Uterus (tissue), 3 donors: ENCODE measurements at regions not wholly inside any gene's neighbourhood (a gene's known extent, or its start where the extent isn't known, plus 50 kb on each side); places are given as distances from the start of the nearest gene placed in this dataset.

ENCODE experiments used
- DNase-seq, 2 donors: peaks; one replicate each; pipeline ENCODE4 v3.0.0-alpha.2; 2019 to 2020
- H3K27ac ChIP-seq, 2 donors: fragments of 200-600 bp; sonication (generic); 1 replicate in 1 of 2; 2 replicates in 1 of 2; pipeline ENCODE4 v1.5.1; 2016 to 2018
- H3K27me3 ChIP-seq, 2 donors: fragments of 200-600 bp; sonication (generic); one replicate each; pipeline ENCODE4 v1.5.1; 2018 to 2019; ENCODE audit warnings: control low read depth in 1 of 2
- H3K36me3 ChIP-seq, 2 donors: fragments of 200-600 bp; sonication (generic); one replicate each; pipeline ENCODE4 v1.5.1; 2019; ENCODE audit warnings: control low read depth in 1 of 2
- H3K4me1 ChIP-seq, 2 donors: fragments of 200-600 bp; sonication (generic); one replicate each; pipeline ENCODE4 v1.5.1; 2018 to 2019; ENCODE audit warnings: control low read depth in 1 of 2
- H3K4me3 ChIP-seq, 2 donors: fragments of 200-600 bp; sonication (generic); 1 replicate in 1 of 2; 2 replicates in 1 of 2; pipeline ENCODE4 v1.5.1; 2018 to 2019; ENCODE audit warnings: mild to moderate bottlenecking in 1 of 2
- H3K9me3 ChIP-seq, 2 donors: fragments of 200-600 bp; sonication (generic); one replicate each; pipeline ENCODE4 v1.5.1; 2019; ENCODE audit warnings: control low read depth in 1 of 2
- CTCF ChIP-seq, 4 experiments: fragments of 200-600 bp in 2 of 4; fragments of 450-650 bp in 2 of 4; sonication (generic) in 2 of 4; IDR thresholded peaks; one replicate each; pipeline ENCODE4 v1.5.1; 2016 to 2019; ENCODE audit warnings: antibody characterized with exemption in 4 of 4, mild to moderate bottlenecking in 2 of 4, moderate library complexity in 1 of 4
- POLR2A ChIP-seq, 2 donors: fragments of 450-650 bp; IDR thresholded peaks; one replicate each; pipeline ENCODE4 v1.6.1; 2016; ENCODE audit warnings: antibody characterized with exemption in 2 of 2, mild to moderate bottlenecking in 1 of 2, moderate library complexity in 1 of 2
- intact Hi-C: fragments of 100-400 bp; cut with DNase I; formaldehyde crosslinking; loops from one replicate; pipeline ENCODE4 v1.15.1; 2023; ENCODE audit warnings: low total_unique reads
- donor health status: DM: yes; HTN: yes; CAD: no.

DNA sequence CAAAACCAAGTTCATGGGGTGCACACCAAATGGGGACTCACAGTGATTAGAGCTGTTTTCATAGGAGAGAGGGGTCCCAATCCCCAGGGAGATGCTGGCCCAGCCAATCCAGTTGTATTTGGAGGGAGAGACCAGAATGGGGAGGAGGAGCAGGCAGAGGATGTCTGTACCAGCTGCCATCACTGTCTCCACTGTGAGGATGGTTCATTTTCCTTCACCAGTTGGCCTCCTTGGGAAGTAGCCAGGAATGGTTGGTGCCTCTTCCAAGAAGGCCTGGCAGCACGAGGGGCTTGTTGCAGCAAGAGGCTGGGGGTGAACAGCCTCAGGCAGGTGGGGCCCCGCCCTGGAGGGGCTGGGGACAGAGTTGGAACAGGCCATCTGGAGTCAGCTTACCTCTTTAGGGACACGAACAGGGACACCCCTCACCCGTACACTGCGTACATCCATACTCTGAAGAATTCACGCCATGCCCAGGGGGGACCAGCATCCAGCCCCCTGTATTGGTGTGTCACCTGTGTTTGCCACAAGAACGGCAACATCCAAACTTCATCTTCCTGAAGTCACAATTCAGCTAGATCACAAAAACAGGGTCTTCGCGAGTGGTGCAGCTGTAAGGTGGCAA is 161.7 kb upstream of the ZNF236 start:
- H3K9me3 ChIP-seq: no peaks in the 10 kb centered on the region
- no peaks in the 10 kb centered on the region for H3K27me3 ChIP-seq
- DNase-seq: peak in 1 of 2 donors; percentile 13
- intact Hi-C loops: no loop called here
- H3K4me3 ChIP-seq: no peak overlapping the region
- H3K36me3 ChIP-seq: no peaks in the 10 kb centered on the region
- H3K27ac ChIP-seq: no peak overlapping the region
- peaks cover 0 to 10% of the 10 kb centered on the region in 2 donors for H3K4me1 ChIP-seq
- TF ChIP-seq POLR2A (IDR thresholded peaks at IDR 0.05): no peak
- TF ChIP-seq CTCF (IDR thresholded peaks at IDR 0.05): no peak

- peak overlapping the region in 1 of 2 donors; percentile 53 for H3K27ac ChIP-seq
- H3K4me1 ChIP-seq: peaks cover 0 to 10% of the 10 kb centered on the region in 2 donors
- intact Hi-C loops: no loop called here
- no peak overlapping the region for H3K4me3 ChIP-seq
- peak in 1 of 2 donors; percentile 39 for DNase-seq
- TF ChIP-seq POLR2A (IDR thresholded peaks at IDR 0.05) (no peak), CTCF (IDR thresholded peaks at IDR 0.05) (peak in 2 of 4 experiments; percentile 33 to 42)
- no peaks in the 10 kb centered on the region for H3K9me3 ChIP-seq
- H3K36me3 ChIP-seq: no peaks in the 10 kb centered on the region
- H3K27me3 ChIP-seq: no peaks in the 10 kb centered on the region
Measured at GRCh38 chr18:76658627-76659026, 163.6 kb upstream of the ZNF516 start.

GRCh38 chr18:76657911-76658470 is 162.9 kb upstream of the ZNF516 start:
- no peaks in the 10 kb centered on the region for H3K36me3 ChIP-seq
- DNase-seq: peak in 1 of 2 donors; percentile 17
- no peaks in the 10 kb centered on the region for H3K9me3 ChIP-seq
- TF ChIP-seq POLR2A (IDR thresholded peaks at IDR 0.05): no peak
- TF ChIP-seq CTCF (IDR thresholded peaks at IDR 0.05): no peak
- H3K4me1 ChIP-seq: peaks cover 0 to 10% of the 10 kb centered on the region in 2 donors
- no peaks in the 10 kb centered on the region for H3K27me3 ChIP-seq
- intact Hi-C loops: no loop called here
- peak overlapping the region in 1 of 2 donors; percentile 28 for H3K27ac ChIP-seq
- no peak overlapping the region for H3K4me3 ChIP-seq

DNA sequence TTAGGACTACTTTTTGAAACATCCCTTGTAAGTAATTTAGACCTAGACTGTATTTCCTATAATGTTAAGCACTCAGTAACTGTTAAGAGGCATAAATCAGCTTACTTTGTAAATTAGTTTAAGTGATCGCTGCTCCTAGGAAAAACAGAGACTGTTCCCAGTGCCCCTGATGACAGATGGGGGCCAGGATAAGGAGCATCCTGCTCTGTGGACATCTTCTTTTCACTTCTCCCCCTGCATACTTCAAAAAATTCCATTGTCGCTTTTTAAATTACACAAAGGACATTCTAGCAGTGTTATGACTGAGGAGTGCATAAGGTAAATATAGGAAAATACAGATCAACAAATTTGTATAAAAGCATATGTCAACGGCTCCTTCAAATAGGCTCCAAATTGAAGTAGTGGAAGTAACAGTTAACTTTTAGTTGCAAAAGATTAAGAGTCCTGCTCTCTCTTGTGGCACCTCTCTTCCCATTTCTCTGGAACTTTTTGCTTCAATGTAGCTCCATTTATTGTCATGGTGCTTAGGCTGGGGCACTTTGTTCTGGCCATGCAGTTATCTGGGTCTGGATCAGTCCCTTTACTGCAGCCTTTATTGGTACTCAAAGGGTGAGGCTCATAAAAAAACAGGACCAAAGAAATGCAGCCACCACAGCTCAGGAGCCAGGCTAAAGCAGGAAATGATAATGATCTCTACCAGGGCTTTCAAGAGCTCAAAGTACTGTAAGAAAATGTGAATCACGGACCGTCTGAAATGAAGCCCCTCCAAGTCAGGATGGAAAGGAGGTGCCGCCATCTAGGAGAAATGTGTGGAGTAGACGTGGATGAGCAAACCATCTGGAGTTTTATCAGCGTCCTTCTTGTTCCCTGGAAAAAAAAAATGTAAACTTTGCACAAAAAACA is 162.1 kb upstream of the ZNF516 start:
- peak in 2 of 4 experiments; percentile 12 to 18 for TF ChIP-seq CTCF (IDR thresholded peaks at IDR 0.05)
- no peak for TF ChIP-seq POLR2A (IDR thresholded peaks at IDR 0.05)
- peak in 1 of 2 donors; percentile 35 for DNase-seq
- Histone ChIP-seq H3K27me3 (no peaks in the 10 kb centered on the region), H3K27ac (peak overlapping the region; percentile 7 to 64), H3K4me3 (no peak overlapping the region), H3K36me3 (no peaks in the 10 kb centered on the region), H3K9me3 (no peaks in the 10 kb centered on the region), H3K4me1 (peaks cover 0 to 10% of the 10 kb centered on the region in 2 donors)
- intact Hi-C loops: no loop called here

DNA sequence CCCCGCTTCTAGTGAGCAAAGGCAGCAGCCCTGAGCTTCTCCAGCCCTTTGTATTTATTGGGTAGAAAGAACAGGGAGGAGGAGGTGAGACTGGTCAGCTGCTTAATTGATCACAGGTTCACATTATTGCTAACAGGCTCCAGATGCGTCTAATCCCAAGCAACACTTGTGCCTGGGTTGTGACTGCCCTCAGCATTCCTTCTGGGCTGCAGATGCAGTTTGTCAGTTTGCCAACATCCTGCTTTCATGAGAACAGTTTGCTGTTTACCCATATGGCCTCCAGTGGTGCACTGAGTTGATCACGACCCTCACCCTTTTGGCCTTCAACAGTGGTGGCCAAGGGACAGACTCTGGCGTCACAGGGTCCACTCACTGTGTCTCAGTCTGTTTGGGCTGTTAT is 159.5 kb upstream of the ZNF516 start:
- H3K27me3 ChIP-seq: no peaks in the 10 kb centered on the region
- peaks cover 0 to 10% of the 10 kb centered on the region in 2 donors for H3K4me1 ChIP-seq
- no peak for TF ChIP-seq CTCF (IDR thresholded peaks at IDR 0.05)
- no peak for TF ChIP-seq POLR2A (IDR thresholded peaks at IDR 0.05)
- no peaks in the 10 kb centered on the region for H3K36me3 ChIP-seq
- H3K4me3 ChIP-seq: no peak overlapping the region
- no peak overlapping the region for H3K27ac ChIP-seq
- H3K9me3 ChIP-seq: no peaks in the 10 kb centered on the region
- no peak for DNase-seq
- intact Hi-C loops: no loop called here
